ENCODE measurements at regions not wholly inside any gene's neighbourhood (a gene's known extent, or its start where the extent isn't known, plus 50 kb on each side); places are given as distances from the start of the nearest gene placed in this dataset.

- TF ChIP-seq POLR2A (IDR thresholded peaks at IDR 0.05): no peak
- no peak overlapping the region for H3K4me3 ChIP-seq (ENCODE audit: low read depth, poor library complexity, severe bottlenecking)
- WGBS, 2 donors: 72 to 78% methylated on average over 1 of the region's 1 CpG
- intact Hi-C loops (cut with DNase I; ENCODE audit: low total_unique reads): no loop called here
- no peak for DNase-seq (ENCODE audit: low spot score in 2 of 2)
Measured at GRCh38 chr3:191962324-191962723, 501.4 kb downstream of the PYDC2 start.

GRCh38 chr3:191963182-191963581 lies 502.2 kb downstream of the PYDC2 start:
- DNase-seq (ENCODE audit: low spot score in 2 of 2): no peak
- WGBS, 2 donors: 76 to 79% methylated on average over 3 of the region's 3 CpGs
- no peak for TF ChIP-seq POLR2A (IDR thresholded peaks at IDR 0.05)
- TF ChIP-seq CTCF (IDR thresholded peaks at IDR 0.05): no peak
- intact Hi-C loops (cut with DNase I; ENCODE audit: low total_unique reads): no loop called here
- H3K4me3 ChIP-seq (ENCODE audit: low read depth, poor library complexity, severe bottlenecking): no peak overlapping the region

GRCh38 chr3:191966556-191966955 lies 505.6 kb downstream of the PYDC2 start:
- H3K4me3 ChIP-seq (ENCODE audit: low read depth, poor library complexity, severe bottlenecking): no peak overlapping the region
- WGBS, 2 donors: 75 to 78% methylated on average over 3 of the region's 3 CpGs
- intact Hi-C loops (cut with DNase I; ENCODE audit: low total_unique reads): no loop called here
- no peak for TF ChIP-seq POLR2A (IDR thresholded peaks at IDR 0.05)
- TF ChIP-seq CTCF (IDR thresholded peaks at IDR 0.05): no peak
- DNase-seq (ENCODE audit: low spot score in 2 of 2): no peak

GRCh38 chr3:191968299-191968698 lies 507.3 kb downstream of the PYDC2 start:
- TF ChIP-seq POLR2A (IDR thresholded peaks at IDR 0.05) (no peak), CTCF (IDR thresholded peaks at IDR 0.05) (no peak)
- intact Hi-C loops (cut with DNase I; ENCODE audit: low total_unique reads): no loop called here
- WGBS, 2 donors: 53 to 80% methylated on average over 3 of the region's 3 CpGs
- H3K4me3 ChIP-seq (ENCODE audit: low read depth, poor library complexity, severe bottlenecking): no peak overlapping the region
- no peak for DNase-seq (ENCODE audit: low spot score in 2 of 2)

GRCh38 chr3:191972714-191973398 lies 511.9 kb downstream of the PYDC2 start:
- 82 to 89% methylated on average over 8 of the region's 8 CpGs for WGBS, 2 donors
- TF ChIP-seq POLR2A (IDR thresholded peaks at IDR 0.05): no peak
- no peak for TF ChIP-seq CTCF (IDR thresholded peaks at IDR 0.05)
- H3K4me3 ChIP-seq (ENCODE audit: low read depth, poor library complexity, severe bottlenecking): no peak overlapping the region
- no peak for DNase-seq (ENCODE audit: low spot score in 2 of 2)
- intact Hi-C loops (cut with DNase I; ENCODE audit: low total_unique reads): no loop called here

GRCh38 chr3:191973820-191974219 lies 512.9 kb downstream of the PYDC2 start:
- H3K4me3 ChIP-seq (ENCODE audit: low read depth, poor library complexity, severe bottlenecking): no peak overlapping the region
- no peak for TF ChIP-seq POLR2A (IDR thresholded peaks at IDR 0.05)
- no peak for TF ChIP-seq CTCF (IDR thresholded peaks at IDR 0.05)
- 60 to 63% methylated on average over 5 to 6 of the region's 6 CpGs for WGBS, 2 donors
- DNase-seq (ENCODE audit: low spot score in 2 of 2): no peak
- intact Hi-C loops (cut with DNase I; ENCODE audit: low total_unique reads): no loop called here

All from lower leg skin (tissue), 4 donors.